ENCODE measurements at regions not wholly inside any gene's neighbourhood (a gene's known extent, or its start where the extent isn't known, plus 50 kb on each side); places are given as distances from the start of the nearest gene placed in this dataset.

- TF ChIP-seq ZNF462 (CRISPR knock-in tag; IDR thresholded peaks at IDR 0.05), result no peak
Observed at GRCh38 chr13:89883893-89884448, 1463.5 kb upstream of the MIR17HG start (continued).

- no peaks in the 10 kb centered on the region for H3K36me3 ChIP-seq (ENCODE audit: insufficient read depth)
- no peak overlapping the region for H3K4me2 ChIP-seq
- H3K9me2 ChIP-seq (ENCODE audit: insufficient read depth), result no peaks in the 10 kb centered on the region; the same call in 1 of the 2 replicates
- H3K36me3 Mint-ChIP-seq (ENCODE audit: low read depth), result no peaks in the 10 kb centered on the region
- H3K27me3 Mint-ChIP-seq (ENCODE audit: insufficient read depth, low read depth, poor library complexity), result no peaks in the 10 kb centered on the region
- no peak overlapping the region for H3K27ac ChIP-seq (ENCODE audit: low read depth)
- H3F3A ChIP-seq (replicated peaks; ENCODE audit: low read depth), result no peaks in the 10 kb centered on the region
- no peak overlapping the region for H3K27ac Mint-ChIP-seq
- H3K4me3 ChIP-seq, result no peak overlapping the region
- no peak overlapping the region for H2AFZ ChIP-seq
- H3K4me1 ChIP-seq (ENCODE audit: insufficient read depth), result no peaks in the 10 kb centered on the region
- H3K4me3 Mint-ChIP-seq, result no peak overlapping the region
- ATAC-seq, result no peak
- H3K27me3 ChIP-seq (ENCODE audit: insufficient read depth), result no peaks in the 10 kb centered on the region
- no peak for DNase-seq (ENCODE audit: low spot score)
- no peaks in the 10 kb centered on the region for H3K79me2 ChIP-seq (replicated peaks; ENCODE audit: insufficient read depth)
- no peaks in the 10 kb centered on the region for H4K20me1 ChIP-seq (replicated peaks; ENCODE audit: insufficient read depth)
- H3K4me1 Mint-ChIP-seq, result no peaks in the 10 kb centered on the region
- H3K9me3 Mint-ChIP-seq, result no peaks in the 10 kb centered on the region
- TF ChIP-seq EZH2phosphoT487 (IDR thresholded peaks at IDR 0.05; ENCODE audit: unreplicated experiment) (no peak), REST (IDR thresholded peaks at IDR 0.05; ENCODE audit: unreplicated experiment) (no peak), NANOG (IDR thresholded peaks at IDR 0.05; ENCODE audit: borderline replicate concordance) (no peak), ZNF114 (CRISPR knock-in tag; IDR thresholded peaks at IDR 0.05) (no peak), CREB1 (CRISPR knock-in tag; IDR thresholded peaks at IDR 0.05; ENCODE audit: low read depth) (no peak), POLR2AphosphoS5 (IDR thresholded peaks at IDR 0.05; ENCODE audit: low read depth) (no peak), JUNB (IDR thresholded peaks at IDR 0.05; ENCODE audit: unreplicated experiment) (no peak), CTCF (conservative IDR thresholded peaks at IDR 0.05; ENCODE audit: low read depth in 2 of 2) (no peak), EZH2 (IDR thresholded peaks at IDR 0.05; ENCODE audit: low read depth, unreplicated experiment) (no peak), STAT1 (IDR thresholded peaks at IDR 0.05; ENCODE audit: unreplicated experiment) (no peak), ETS1 (IDR thresholded peaks at IDR 0.05) (no peak), ZNF331 (CRISPR knock-in tag; IDR thresholded peaks at IDR 0.05; ENCODE audit: low read depth) (no peak)
Observed at GRCh38 chr13:89890806-89891205, 1456.7 kb upstream of the MIR17HG start.

All from GM23338 (cell line).